KMS-11 (cell line): ENCODE measurements at regions not wholly inside any gene's neighbourhood (a gene's known extent, or its start where the extent isn't known, plus 50 kb on each side); places are given as distances from the start of the nearest gene placed in this dataset.

Experiments
- H2AFZ ChIP-seq: fragments of 200-600 bp; sonication (generic); 2 replicates; pipeline ENCODE4 v1.6.1; 2016; ENCODE audit warnings: antibody characterized with exemption, mixed run types, low read depth
- H3K27ac ChIP-seq: fragments of 200-600 bp; sonication (generic); 2 replicates; pipeline ENCODE4 v1.6.1; 2016; ENCODE audit warnings: mild to moderate bottlenecking, mixed run types
- H3K27me3 ChIP-seq: fragments of 200-600 bp; sonication (generic); 2 replicates; pipeline ENCODE4 v1.6.1; 2017; ENCODE audit warnings: mild to moderate bottlenecking, low read depth, mixed run types, moderate library complexity; ENCODE audit not compliant: insufficient read depth
- H3K36me3 ChIP-seq: fragments of 200-600 bp; sonication (generic); 2 replicates; pipeline ENCODE4 v1.6.1; 2017; ENCODE audit warnings: mild to moderate bottlenecking, mixed run types; ENCODE audit not compliant: insufficient read depth
- H3K4me1 ChIP-seq: fragments of 200-600 bp; sonication (generic); 2 replicates; pipeline ENCODE4 v1.6.1; 2016; ENCODE audit warnings: mild to moderate bottlenecking, low read depth, mixed run types; ENCODE audit not compliant: poor library complexity, severe bottlenecking
- H3K4me2 ChIP-seq: fragments of 200-600 bp; sonication (generic); 2 replicates; pipeline ENCODE4 v1.7.0; 2016; ENCODE audit warnings: mild to moderate bottlenecking, mixed run types
- H3K4me3 ChIP-seq: fragments of 200-600 bp; sonication (generic); IDR thresholded peaks from 2 replicates; pipeline ENCODE4 v1.6.1; 2017; ENCODE audit warnings: low read depth, low read length, mixed read lengths; ENCODE audit not compliant: insufficient read depth
- H3K79me2 ChIP-seq: fragments of 200-600 bp; sonication (generic); 2 replicates; pipeline ENCODE4 v1.6.1; 2016; ENCODE audit warnings: low read depth, mixed run types; ENCODE audit not compliant: insufficient read depth
- H3K9ac ChIP-seq: fragments of 200-600 bp; sonication (generic); 2 replicates; pipeline ENCODE4 v1.6.1; 2016; ENCODE audit warnings: mild to moderate bottlenecking, mixed run types
- H4K20me1 ChIP-seq: fragments of 200-600 bp; sonication (generic); 2 replicates; pipeline ENCODE4 v1.6.1; 2016; ENCODE audit warnings: mild to moderate bottlenecking, mixed run types; ENCODE audit not compliant: insufficient read depth
- TF ChIP-seq, protein P1 (sequence below): fragments of 200-600 bp; sonication (generic); conservative IDR thresholded peaks from 2 replicates; pipeline ENCODE4 v1.6.1; 2017; ENCODE audit warnings: low read depth, mild to moderate bottlenecking, antibody characterized with exemption, low read length, moderate library complexity, mixed read lengths

DNA sequence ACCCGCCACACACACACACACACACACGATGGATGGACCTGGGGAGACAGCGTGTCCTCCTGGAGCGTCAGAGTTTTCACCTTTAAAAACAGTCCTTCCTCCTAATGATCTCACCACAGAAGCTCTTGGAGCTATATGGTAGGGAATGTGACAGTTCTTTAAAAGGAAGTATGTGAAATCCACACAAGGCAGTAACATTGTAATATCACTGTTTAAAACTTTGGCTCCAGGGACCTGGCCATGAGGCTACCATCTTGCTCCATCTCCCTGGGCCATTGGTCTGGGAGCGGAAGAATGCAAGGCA is 302.4 kb downstream of the SOX9 start:
- Histone ChIP-seq H3K4me2 (peak overlapping the region; percentile 66; the same call in 1 of the 2 replicates), H3K4me1 (peaks cover 72% of the 10 kb centered on the region), H3K4me3 (no peak overlapping the region), H3K79me2 (peaks cover 14% of the 10 kb centered on the region; the same call in 1 of the 2 replicates), H2AFZ (0 out of 2 replicates have a peak overlapping the region, but pooled peaks have one; percentile 33), H3K9ac (peak overlapping the region; percentile 52), H3K27me3 (no peaks in the 10 kb centered on the region), H3K27ac (peak overlapping the region; percentile 75), H4K20me1 (no peaks in the 10 kb centered on the region; the same call in 1 of the 2 replicates), H3K36me3 (no peaks in the 10 kb centered on the region)
- TF ChIP-seq, protein P1, sequence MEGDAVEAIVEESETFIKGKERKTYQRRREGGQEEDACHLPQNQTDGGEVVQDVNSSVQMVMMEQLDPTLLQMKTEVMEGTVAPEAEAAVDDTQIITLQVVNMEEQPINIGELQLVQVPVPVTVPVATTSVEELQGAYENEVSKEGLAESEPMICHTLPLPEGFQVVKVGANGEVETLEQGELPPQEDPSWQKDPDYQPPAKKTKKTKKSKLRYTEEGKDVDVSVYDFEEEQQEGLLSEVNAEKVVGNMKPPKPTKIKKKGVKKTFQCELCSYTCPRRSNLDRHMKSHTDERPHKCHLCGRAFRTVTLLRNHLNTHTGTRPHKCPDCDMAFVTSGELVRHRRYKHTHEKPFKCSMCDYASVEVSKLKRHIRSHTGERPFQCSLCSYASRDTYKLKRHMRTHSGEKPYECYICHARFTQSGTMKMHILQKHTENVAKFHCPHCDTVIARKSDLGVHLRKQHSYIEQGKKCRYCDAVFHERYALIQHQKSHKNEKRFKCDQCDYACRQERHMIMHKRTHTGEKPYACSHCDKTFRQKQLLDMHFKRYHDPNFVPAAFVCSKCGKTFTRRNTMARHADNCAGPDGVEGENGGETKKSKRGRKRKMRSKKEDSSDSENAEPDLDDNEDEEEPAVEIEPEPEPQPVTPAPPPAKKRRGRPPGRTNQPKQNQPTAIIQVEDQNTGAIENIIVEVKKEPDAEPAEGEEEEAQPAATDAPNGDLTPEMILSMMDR, result no peak

DNA sequence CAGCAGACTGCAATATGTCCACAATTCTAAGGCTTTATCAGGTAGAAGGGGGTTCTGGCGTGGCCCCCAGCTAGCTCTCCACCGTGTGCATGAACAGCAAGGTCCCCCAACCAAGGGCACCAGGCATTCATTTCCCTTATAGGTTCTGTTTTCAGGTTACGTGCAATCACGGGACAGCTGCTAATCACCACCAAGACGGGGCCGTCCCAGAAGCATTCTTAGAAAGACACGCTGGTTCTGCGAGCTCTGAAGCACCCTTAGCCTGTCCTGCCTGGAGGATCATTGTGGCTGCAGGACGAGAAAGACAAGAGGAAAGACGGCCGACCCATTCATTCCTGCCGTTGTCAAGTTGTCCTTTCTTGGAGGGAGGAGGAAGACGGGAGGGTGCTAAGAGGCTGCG is 302.9 kb downstream of the SOX9 start:
- TF ChIP-seq, protein P1, result no peak
- no peak overlapping the region for H3K4me3 ChIP-seq
- peaks cover 72% of the 10 kb centered on the region for H3K4me1 ChIP-seq
- no peak overlapping the region for H3K9ac ChIP-seq
- H3K79me2 ChIP-seq, result peaks cover 14% of the 10 kb centered on the region; the same call in 1 of the 2 replicates
- H3K27ac ChIP-seq, result no peak overlapping the region
- no peaks in the 10 kb centered on the region for H3K27me3 ChIP-seq
- H4K20me1 ChIP-seq, result no peaks in the 10 kb centered on the region; the same call in 1 of the 2 replicates
- no peak overlapping the region for H2AFZ ChIP-seq
- peak overlapping the region; percentile 66; the same call in 1 of the 2 replicates for H3K4me2 ChIP-seq
- no peaks in the 10 kb centered on the region for H3K36me3 ChIP-seq

DNA sequence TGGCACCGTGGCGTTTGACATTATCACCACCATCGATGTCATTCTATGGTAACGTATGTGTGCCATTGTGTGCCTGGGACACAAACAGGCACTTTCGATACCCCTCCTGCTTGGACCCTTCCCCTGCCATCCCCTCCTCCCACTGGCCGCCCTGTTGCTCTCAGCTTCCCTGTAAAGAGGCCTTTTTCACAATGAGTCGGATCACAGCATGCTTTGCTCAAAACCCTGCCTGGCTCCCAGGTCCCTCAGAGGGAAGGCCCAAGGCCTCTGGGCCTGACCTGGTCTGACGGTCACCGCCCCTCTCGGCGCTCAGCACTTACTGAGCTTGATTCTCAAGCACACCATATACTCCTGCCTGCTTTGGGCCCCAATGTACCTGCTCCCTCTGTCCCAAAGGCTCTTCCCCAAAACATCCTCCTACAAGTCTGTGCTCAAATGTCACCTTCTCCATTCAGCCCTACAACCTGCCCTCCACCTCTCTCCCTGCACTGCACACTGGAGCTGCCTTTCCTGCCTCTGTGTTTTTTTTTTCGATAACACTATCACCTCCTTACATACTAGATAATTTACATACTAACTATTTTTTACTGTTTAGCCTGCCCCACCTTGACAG is 303.8 kb downstream of the SOX9 start:
- Histone ChIP-seq H4K20me1 (no peaks in the 10 kb centered on the region; the same call in 1 of the 2 replicates), H3K4me1 (peaks cover 63% of the 10 kb centered on the region), H3K36me3 (no peaks in the 10 kb centered on the region), H3K9ac (no peak overlapping the region), H3K4me3 (no peak overlapping the region), H3K27ac (no peak overlapping the region), H3K27me3 (no peaks in the 10 kb centered on the region), H3K79me2 (peaks cover 14% of the 10 kb centered on the region; the same call in 1 of the 2 replicates), H3K4me2 (no peak overlapping the region), H2AFZ (no peak overlapping the region)
- TF ChIP-seq, protein P1, result no peak

DNA sequence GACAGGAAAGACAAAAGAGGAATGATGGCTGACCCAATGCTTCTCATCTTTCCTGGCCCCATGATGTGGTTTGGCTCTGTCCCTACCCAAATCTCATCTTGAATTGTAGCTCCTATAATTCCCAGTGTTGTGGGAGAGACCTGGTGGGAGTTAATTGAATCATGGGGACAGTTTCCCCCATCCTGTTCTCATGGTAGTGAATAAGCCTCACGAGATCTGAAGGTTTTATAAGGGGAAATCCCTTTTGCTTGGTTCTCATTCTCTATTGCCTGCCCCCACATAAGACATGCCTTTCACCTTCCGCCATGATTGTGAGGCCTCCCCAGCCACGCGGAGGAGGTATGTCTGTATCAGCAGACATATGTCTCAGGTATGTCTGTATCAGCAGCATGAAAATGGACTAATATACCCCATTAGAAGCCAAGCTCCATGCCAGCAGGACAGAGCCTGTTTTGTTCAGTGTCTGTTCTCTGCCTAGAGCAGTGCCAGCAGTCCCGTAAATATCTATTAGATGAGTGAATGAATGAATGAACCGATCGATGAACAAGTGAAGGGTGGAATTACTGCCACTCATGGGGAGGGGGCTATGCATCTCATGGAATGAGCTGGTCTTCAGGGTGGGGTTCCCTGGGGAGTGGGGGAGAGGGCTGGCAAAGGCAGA is 304.4 kb downstream of the SOX9 start:
- peaks cover 56% of the 10 kb centered on the region for H3K4me1 ChIP-seq

More for the DNA sequence above, 304.4 kb downstream of the SOX9 start:
- Histone ChIP-seq H3K4me3 (no peak overlapping the region), H3K27ac (no peak overlapping the region), H2AFZ (no peak overlapping the region), H4K20me1 (no peaks in the 10 kb centered on the region; the same call in 1 of the 2 replicates), H3K4me2 (no peak overlapping the region), H3K79me2 (peaks cover 14% of the 10 kb centered on the region; the same call in 1 of the 2 replicates), H3K27me3 (no peaks in the 10 kb centered on the region), H3K36me3 (no peaks in the 10 kb centered on the region), H3K9ac (no peak overlapping the region)
- TF ChIP-seq, protein P1, result no peak
